PC-3 (cell line): ENCODE measurements at regions not wholly inside any gene's neighbourhood (a gene's known extent, or its start where the extent isn't known, plus 50 kb on each side); places are given as distances from the start of the nearest gene placed in this dataset.

Source experiments
- CTCF ChIP-seq: fragments of 300-600 bp; sonication (generic); conservative IDR thresholded peaks from 2 replicates; pipeline ENCODE4 v1.5.1; 2017; ENCODE audit warnings: antibody characterized with exemption, low read depth, mild to moderate bottlenecking, low read length
- EZH2 ChIP-seq: fragments of 300-600 bp; sonication (generic); IDR thresholded peaks from one replicate; pipeline ENCODE4 v1.6.1; 2017; ENCODE audit warnings: antibody characterized with exemption, mild to moderate bottlenecking, low read length; ENCODE audit not compliant: unreplicated experiment
- EZH2phosphoT487 ChIP-seq: fragments of 300-600 bp; sonication (generic); IDR thresholded peaks from 2 replicates; pipeline ENCODE4 v1.6.1; 2018; ENCODE audit warnings: mild to moderate bottlenecking, antibody characterized with exemption, low read length, borderline replicate concordance

- TF ChIP-seq CTCF (no peak), EZH2phosphoT487 (no peak), EZH2 (no peak)
Observed at GRCh38 chr3:36025232-36025631, 355.1 kb upstream of the STAC start.
